GM21423 (cell line): ENCODE measurements at regions not wholly inside any gene's neighbourhood (a gene's known extent, or its start where the extent isn't known, plus 50 kb on each side); places are given as distances from the start of the nearest gene placed in this dataset.

Source experiments
- ATAC-seq: cut with Tn5 transposase; IDR thresholded peaks from one replicate; pipeline ENCODE4 v1.9.1; 2021; ENCODE audit warnings: mild to moderate bottlenecking, moderate library complexity; ENCODE audit not compliant: unreplicated experiment

GRCh38 chr1:30258876-30259275 is 464.5 kb downstream of the MATN1 start:
- no peak for ATAC-seq

GRCh38 chr1:30258471-30258870 is 464.9 kb downstream of the MATN1 start:
- no peak for ATAC-seq

- no peak for ATAC-seq
Measured at GRCh38 chr1:30257742-30258380, 465.5 kb downstream of the MATN1 start.

- ATAC-seq, result no peak
Measured at GRCh38 chr1:30257322-30257721, 466.1 kb downstream of the MATN1 start.

- ATAC-seq, result no peak
Measured at GRCh38 chr1:30256911-30257310, 466.5 kb downstream of the MATN1 start.

GRCh38 chr1:30255111-30255724 is 468.2 kb downstream of the MATN1 start:
- no peak for ATAC-seq

GRCh38 chr1:30253807-30254440 is 469.5 kb downstream of the MATN1 start:
- ATAC-seq, result no peak

GRCh38 chr1:30253361-30253760 is 470.0 kb downstream of the MATN1 start:
- no peak for ATAC-seq

GRCh38 chr1:30250984-30251850 is 472.2 kb downstream of the MATN1 start:
- ATAC-seq, result no peak

- ATAC-seq, result no peak
Measured at GRCh38 chr1:30250338-30250983, 472.9 kb downstream of the MATN1 start.

- ATAC-seq, result no peak
Measured at GRCh38 chr1:30249446-30250337, 473.7 kb downstream of the MATN1 start.

- ATAC-seq, result no peak
Measured at GRCh38 chr1:30248774-30249173, 474.6 kb downstream of the MATN1 start.

GRCh38 chr1:30248373-30248772 is 475.0 kb downstream of the MATN1 start:
- no peak for ATAC-seq

GRCh38 chr1:30244801-30245200 is 478.6 kb downstream of the MATN1 start:
- ATAC-seq, result no peak

GRCh38 chr1:30242722-30243457 is 480.5 kb downstream of the MATN1 start:
- no peak for ATAC-seq

- no peak for ATAC-seq
Measured at GRCh38 chr1:30242168-30242567, 481.2 kb downstream of the MATN1 start.

GRCh38 chr1:30241681-30242080 is 481.7 kb downstream of the MATN1 start:
- ATAC-seq, result no peak

GRCh38 chr1:30234091-30234490 is 489.3 kb downstream of the MATN1 start:
- no peak for ATAC-seq

- ATAC-seq, result no peak
Measured at GRCh38 chr1:30232288-30232899, 491.0 kb downstream of the MATN1 start.
